ENCODE measurements at regions not wholly inside any gene's neighbourhood (a gene's known extent, or its start where the extent isn't known, plus 50 kb on each side); places are given as distances from the start of the nearest gene placed in this dataset.
"Not testable (repeated sequence)": the region's sequence is repeated elsewhere in the genome, so short reads cannot be mapped to it uniquely, and the experiment has no call there.

- DNase-seq, result no peak
Observed at GRCh38 chr9:115686069-115686468, 467.5 kb upstream of the PAPPA start.

- DNase-seq, result no peak
Observed at GRCh38 chr9:115687356-115687755, 466.2 kb upstream of the PAPPA start.

GRCh38 chr9:115689331-115689730 lies 464.3 kb upstream of the PAPPA start:
- no peak for DNase-seq

- no peak for DNase-seq
Observed at GRCh38 chr9:115690786-115691496, 462.6 kb upstream of the PAPPA start.

- no peak for DNase-seq
Observed at GRCh38 chr9:115691693-115692092, 461.9 kb upstream of the PAPPA start.

DNA sequence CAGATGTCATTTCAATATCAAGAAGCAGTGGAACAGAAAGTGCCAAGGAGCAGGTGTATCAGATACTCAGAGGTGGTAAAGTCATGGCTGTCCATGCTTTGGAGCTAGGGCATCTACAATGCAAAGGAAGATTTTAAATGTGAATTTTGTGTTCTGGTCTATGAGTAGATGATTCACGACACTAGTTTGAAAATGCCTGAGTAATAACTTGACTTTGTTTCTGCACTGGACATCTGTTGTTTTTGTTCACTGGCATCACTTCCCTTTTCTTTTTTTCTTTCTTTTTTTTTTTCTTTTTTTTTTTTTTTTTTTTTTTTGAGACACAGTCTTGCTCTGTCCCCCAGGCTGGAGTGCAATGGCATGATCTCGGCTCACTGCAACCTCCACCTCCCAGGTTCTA lies 460.7 kb upstream of the PAPPA start:
- not testable (repeated sequence) for DNase-seq

DNA sequence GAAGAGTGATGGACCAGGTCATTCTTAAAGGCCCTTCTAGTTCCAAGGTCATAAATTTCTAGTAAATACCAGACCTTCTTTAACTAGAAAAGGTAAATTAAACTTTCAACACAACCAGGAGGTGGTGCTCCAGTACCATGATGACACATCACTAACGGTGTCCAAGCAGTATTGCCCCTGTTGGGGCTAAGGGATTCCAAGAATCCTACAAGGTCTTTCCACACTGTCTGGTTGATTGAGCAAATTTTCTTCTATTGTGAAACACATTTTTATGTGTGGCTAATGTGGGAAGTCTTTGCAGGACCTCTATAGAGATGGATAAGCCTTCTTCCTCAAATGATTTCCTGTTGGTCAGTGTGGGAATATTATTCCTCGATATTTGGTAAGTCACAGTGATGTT lies 459.6 kb upstream of the PAPPA start:
- no peak for DNase-seq

- no peak for DNase-seq
Observed at GRCh38 chr9:115694991-115695390, 458.6 kb upstream of the PAPPA start.

DNA sequence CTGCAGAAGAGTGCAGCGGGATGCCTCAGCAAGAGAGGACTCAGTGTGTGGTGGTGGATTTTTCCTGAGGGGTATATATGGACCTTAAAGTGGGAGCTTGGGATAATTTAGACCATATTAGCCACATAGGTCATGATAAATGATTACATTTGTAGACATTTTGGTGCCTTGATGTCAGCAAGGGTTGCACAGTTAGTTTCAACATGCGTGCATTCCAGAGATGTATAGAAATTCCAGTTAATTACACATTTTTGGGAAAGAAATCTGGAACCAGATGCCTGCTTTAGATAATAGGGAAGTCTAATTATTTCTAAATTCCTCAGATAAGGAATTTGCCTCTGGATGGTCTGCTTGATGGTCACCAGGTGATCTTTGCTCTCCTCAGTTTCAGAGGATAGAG lies 440.6 kb upstream of the PAPPA start:
- DNase-seq, result no peak

GRCh38 chr9:115715666-115716065 lies 437.9 kb upstream of the PAPPA start:
- no peak for DNase-seq

GRCh38 chr9:115717298-115717697 lies 436.3 kb upstream of the PAPPA start:
- no peak for DNase-seq

GRCh38 chr9:115717711-115718173 lies 435.8 kb upstream of the PAPPA start:
- no peak for DNase-seq

- DNase-seq, result no peak
Observed at GRCh38 chr9:115730396-115730795, 423.2 kb upstream of the PAPPA start.

DNA sequence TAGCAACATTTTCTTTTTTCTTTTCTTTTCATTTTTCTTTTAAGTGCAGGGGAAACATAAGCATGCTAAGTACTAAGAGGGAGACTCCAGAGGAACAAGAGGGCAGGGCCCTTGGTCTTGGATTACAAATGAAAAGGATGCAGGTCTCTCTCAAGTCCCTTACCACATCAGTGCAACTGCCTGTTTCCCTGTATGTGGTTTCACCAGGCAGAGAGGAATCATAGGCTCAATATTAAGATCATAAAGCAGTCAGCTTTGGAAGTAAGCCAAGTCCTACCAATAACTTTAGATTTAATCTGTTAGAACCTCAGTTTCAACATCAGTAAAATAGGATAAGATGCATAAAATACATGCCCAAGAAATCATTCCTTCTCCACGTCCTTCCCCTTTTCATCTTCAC lies 422.7 kb upstream of the PAPPA start:
- no peak for DNase-seq

GRCh38 chr9:115733318-115734110 lies 420.1 kb upstream of the PAPPA start:
- DNase-seq, result no peak

DNA sequence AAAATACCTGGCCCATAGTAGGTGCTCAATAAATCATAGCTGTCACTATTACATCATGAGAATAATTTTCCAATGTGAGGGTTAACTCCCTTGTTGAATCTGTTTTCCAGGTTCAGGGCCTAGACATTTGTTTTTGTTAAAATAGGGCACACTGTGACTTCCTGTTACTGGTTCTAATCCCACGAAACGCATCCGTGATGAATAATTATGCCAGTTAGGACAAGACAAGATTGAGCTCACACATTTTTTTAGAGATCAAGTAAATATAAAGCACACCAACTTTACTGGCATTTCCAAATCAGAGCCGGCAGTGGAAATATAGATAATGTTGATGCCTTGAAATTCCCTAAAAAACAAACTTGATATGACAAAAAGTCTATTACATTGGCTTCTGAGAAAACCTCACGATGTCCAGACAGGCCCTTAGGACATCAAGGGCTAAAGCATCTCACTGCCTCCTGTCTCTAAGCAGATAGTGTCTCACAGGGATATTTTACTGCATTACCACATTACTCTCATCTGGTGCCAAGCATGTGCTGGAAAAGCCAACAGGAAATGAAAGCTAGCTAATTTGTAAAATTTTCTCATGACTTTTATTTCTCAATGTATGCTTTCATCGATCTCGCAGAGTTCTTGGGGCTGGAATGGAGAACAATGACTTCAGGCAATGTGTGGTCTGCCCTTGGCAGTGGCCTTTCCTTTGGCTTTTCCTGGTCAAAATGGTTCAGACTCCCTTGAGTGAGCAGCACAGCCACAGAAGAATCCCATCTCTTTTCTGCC lies 414.3 kb upstream of the PAPPA start:
- no peak for DNase-seq

DNA sequence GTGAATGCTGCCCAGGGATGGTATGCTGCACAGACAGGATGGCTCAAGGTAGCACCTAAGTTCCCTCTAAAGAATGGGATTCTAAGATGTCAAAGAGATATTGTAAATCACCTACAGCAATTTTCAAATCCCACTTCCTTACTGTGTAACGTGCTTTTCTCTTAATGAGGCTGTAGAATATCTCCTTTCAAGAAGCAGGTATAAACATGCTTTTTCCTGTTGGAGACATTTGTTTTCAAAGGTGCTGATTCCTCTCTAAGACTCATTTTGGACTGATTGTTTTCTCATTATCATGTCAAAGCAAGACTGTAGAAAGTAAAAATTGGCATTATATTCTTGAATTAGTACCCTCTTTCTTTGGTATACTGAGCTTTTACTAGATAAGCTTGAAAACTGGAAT lies 412.6 kb upstream of the PAPPA start:
- no peak for DNase-seq

DNA sequence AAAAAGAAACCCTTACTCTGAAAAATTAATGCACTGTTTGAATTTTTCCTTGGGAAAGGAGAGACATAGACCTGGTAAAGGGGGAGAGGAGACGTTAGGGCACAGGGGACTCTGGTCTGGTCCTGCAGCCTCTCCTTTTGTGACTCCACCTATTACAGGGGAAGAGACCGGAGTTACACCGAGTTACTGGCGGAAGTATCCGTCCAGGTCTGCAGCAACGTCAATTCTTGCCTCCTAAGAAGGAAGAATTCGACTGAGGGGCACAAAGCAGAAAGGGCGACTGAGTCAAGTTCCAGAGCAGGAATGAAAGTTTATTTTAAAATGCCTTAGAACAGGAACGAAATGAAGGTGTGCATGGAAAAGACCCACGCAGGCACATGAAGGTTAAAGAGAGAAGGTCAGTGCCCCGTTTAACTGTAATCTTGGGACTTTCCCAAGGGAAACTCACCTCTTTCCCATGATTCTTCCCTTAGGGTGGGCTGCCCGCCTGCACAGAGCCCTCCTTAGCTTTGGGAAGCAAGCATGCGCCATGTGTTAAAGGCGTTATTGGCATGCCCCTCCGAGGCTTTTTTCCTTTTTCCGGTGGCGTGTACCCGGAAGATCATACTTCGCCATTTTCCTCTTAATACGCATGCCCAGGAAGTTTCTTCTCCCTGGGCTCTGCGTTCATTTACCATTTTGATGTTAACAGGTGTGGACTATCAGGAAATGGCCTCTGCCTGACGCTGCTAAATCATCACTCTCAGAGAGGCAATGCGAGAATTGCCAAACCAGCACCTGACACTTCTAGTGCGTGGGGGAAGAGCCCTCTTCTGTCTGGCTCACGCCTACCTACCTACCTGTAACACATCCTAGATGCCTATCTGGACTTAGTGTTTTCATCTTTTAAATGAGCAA lies 409.6 kb upstream of the PAPPA start:
- no peak for DNase-seq

- DNase-seq, result no peak
Observed at GRCh38 chr9:115746496-115746895, 407.1 kb upstream of the PAPPA start.

- no peak for DNase-seq
Observed at GRCh38 chr9:115747731-115748130, 405.9 kb upstream of the PAPPA start.

GRCh38 chr9:115756736-115757135 lies 396.9 kb upstream of the PAPPA start:
- no peak for DNase-seq

GRCh38 chr9:115757461-115757860 lies 396.1 kb upstream of the PAPPA start:
- no peak for DNase-seq

DNA sequence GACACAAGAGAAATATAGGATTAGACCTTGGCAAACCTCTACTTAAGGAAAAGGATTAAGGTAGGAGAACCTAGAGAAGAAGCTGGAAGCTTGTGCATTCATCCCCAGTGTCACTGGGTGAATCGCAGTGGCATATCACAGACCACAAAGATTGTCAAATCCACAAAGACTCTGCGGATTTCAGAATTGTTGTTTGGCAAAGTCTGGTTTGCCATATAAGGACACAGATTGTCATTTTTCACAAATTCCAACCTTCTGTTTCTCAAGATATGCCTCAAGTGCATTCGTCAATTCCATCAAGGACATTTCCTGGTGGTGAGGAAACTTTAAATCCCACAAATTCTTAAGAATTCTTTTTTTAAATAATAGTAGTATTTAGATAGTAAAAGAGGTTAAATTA lies 395.1 kb upstream of the PAPPA start:
- DNase-seq, result no peak
